Neural progenitor cell (in vitro differentiated cells): ENCODE measurements at regions not wholly inside any gene's neighbourhood (a gene's known extent, or its start where the extent isn't known, plus 50 kb on each side); places are given as distances from the start of the nearest gene placed in this dataset.

Source experiments
- CTCF ChIP-seq: fragments of 200-600 bp; sonication (generic); IDR thresholded peaks from 2 replicates; pipeline ENCODE4 v1.5.1; 2017; ENCODE audit warnings: antibody characterized with exemption, mild to moderate bottlenecking
- EZH2phosphoT487 ChIP-seq: fragments of 200-600 bp; sonication (generic); IDR thresholded peaks from 2 replicates; pipeline ENCODE4 v1.6.1; 2017; ENCODE audit warnings: antibody characterized with exemption

GRCh38 chr12:69065775-69066174, 132.8 kb upstream of the CPM start:
- TF ChIP-seq CTCF: no peak
- no peak for TF ChIP-seq EZH2phosphoT487
